ENCODE measurements at regions not wholly inside any gene's neighbourhood (a gene's known extent, or its start where the extent isn't known, plus 50 kb on each side); places are given as distances from the start of the nearest gene placed in this dataset.

GRCh38 chr14:53655080-53655785 is 301.4 kb downstream of the BMP4 start:
- H3K79me1 ChIP-seq (ENCODE audit: low read depth, low read length), result no peaks in the 10 kb centered on the region
- no peak overlapping the region for H2BK12ac ChIP-seq (ENCODE audit: low read depth, low read length)
- H3K36me3 ChIP-seq (ENCODE audit: control insufficient read depth in 2 of 4, insufficient read depth in 4 of 4, low read length in 3 of 4), result no peaks in the 10 kb centered on the region
- WGBS, 2 experiments (ENCODE audit: extremely low coverage in 1 of 2, insufficient coverage in 1 of 2, insufficient read length in 1 of 2, insufficient replicate concordance in 2 of 2, low coverage in 1 of 2, low lambda C conversion rate in 2 of 2, missing lambda C conversion rate in 1 of 2), result 86% methylated on average over 3 of the region's 3 CpGs; no CpG with 5 or more reads in 1 of the 2 experiments
- H2AK5ac ChIP-seq (ENCODE audit: low read depth, low read length), result no peak overlapping the region
- no peak overlapping the region for H4K91ac ChIP-seq (replicated peaks; ENCODE audit: insufficient read length, low read length)
- no peak overlapping the region for H4K5ac ChIP-seq (ENCODE audit: insufficient read length, low read depth, low read length)
- H3K18ac ChIP-seq (ENCODE audit: extremely low read depth, low read length), result no peak overlapping the region
- H3K79me2 ChIP-seq (ENCODE audit: control insufficient read depth in 1 of 2, insufficient read depth in 2 of 2, low read length in 2 of 2), result no peaks in the 10 kb centered on the region
- H3K27me3 ChIP-seq (replicated peaks in 1 of 4; ENCODE audit: control insufficient read depth in 3 of 4, extremely low read depth in 1 of 4, insufficient read depth in 3 of 4, low read length in 3 of 4), result peaks cover 0 to 1% (median 0%) of the 10 kb centered on the region in 4 experiments; a peak in 1 of 7 replicates
- H3K23ac ChIP-seq (ENCODE audit: insufficient read length), result no peak overlapping the region
- H3K4me2 ChIP-seq (ENCODE audit: insufficient read depth in 1 of 2, low read depth in 2 of 2, low read length in 2 of 2), result no peak overlapping the region
- no peak overlapping the region for H2AFZ ChIP-seq (ENCODE audit: low read length)
- no peaks in the 10 kb centered on the region for H3K9me3 ChIP-seq (ENCODE audit: insufficient read depth in 2 of 2, low read depth in 1 of 2, low read length in 1 of 2)
- no peak overlapping the region for H3K14ac ChIP-seq (ENCODE audit: insufficient read length)
- no peaks in the 10 kb centered on the region; the same call in 1 of the 2 replicates for H3K23me2 ChIP-seq (ENCODE audit: low read depth, low read length)
- H3K56ac ChIP-seq (replicated peaks; ENCODE audit: insufficient read length, low read depth, low read length), result no peak overlapping the region
- H2BK15ac ChIP-seq (ENCODE audit: low read length), result no peak overlapping the region
- CTCF ChIA-PET (ENCODE audit: partially characterized antibody), result interaction anchor here (0.6 to 1.8 kb wide), 2 partner anchors 9 to 567 kb away, joined by 3 to 4 read pairs; no protein-coding TSS in a partner anchor
- H3K4me1 ChIP-seq (replicated peaks in 1 of 4; ENCODE audit: control insufficient read depth in 3 of 4, insufficient read depth in 4 of 4, low read length in 3 of 4), result no peaks in the 10 kb centered on the region
- H3K4me3 ChIP-seq (ENCODE audit: extremely low read depth in 1 of 4, insufficient read depth in 2 of 4, low read depth in 3 of 4, low read length in 4 of 4), result no peak overlapping the region
- H4K20me1 ChIP-seq (replicated peaks in 1 of 2; ENCODE audit: control insufficient read depth in 1 of 2, insufficient read depth in 2 of 2, low read length in 2 of 2), result no peaks in the 10 kb centered on the region
- no peak overlapping the region for H2BK20ac ChIP-seq (ENCODE audit: low read length)
- H4K8ac ChIP-seq (ENCODE audit: extremely low read depth, insufficient read depth, low read length), result no peak overlapping the region
- H2BK120ac ChIP-seq (replicated peaks; ENCODE audit: low read depth, low read length), result no peak overlapping the region
- no peak overlapping the region for H3K4ac ChIP-seq (replicated peaks; ENCODE audit: insufficient read length, low read depth, low read length)
- POLR2A ChIA-PET (ENCODE audit: partially characterized antibody), result no interaction called here
- H2BK5ac ChIP-seq (ENCODE audit: low read depth, low read length), result no peak overlapping the region
- H3K9ac ChIP-seq (replicated peaks in 1 of 4; ENCODE audit: extremely low read depth in 1 of 4, low read depth in 3 of 4, low read length in 3 of 4), result no peak overlapping the region
- H3K27ac ChIP-seq (ENCODE audit: low read depth, low read length), result no peak overlapping the region
- no peak for DNase-seq (ENCODE audit: low read depth in 1 of 2, low spot score in 2 of 2)
- FAIRE-seq, result no peak
- no peak for TF ChIP-seq CBX8 (IDR thresholded peaks at IDR 0.05; ENCODE audit: borderline replicate concordance, low read depth, low read length)
- no peak for TF ChIP-seq TAF7 (optimal IDR thresholded peaks at IDR 0.05; ENCODE audit: borderline replicate concordance, low read depth, low read length)
- no peak for TF ChIP-seq MAX (IDR thresholded peaks at IDR 0.05)
- TF ChIP-seq SIRT6 (IDR thresholded peaks at IDR 0.05; ENCODE audit: low read length), result no peak
- no peak for TF ChIP-seq BACH1 (IDR thresholded peaks at IDR 0.05; ENCODE audit: low read length)
- TF ChIP-seq CTCF (IDR thresholded peaks at IDR 0.05; ENCODE audit: control extremely low read depth in 1 of 3, insufficient read depth in 1 of 3, low read depth in 1 of 3, low read length in 3 of 3), result no peak
- no peak for TF ChIP-seq BCL11A (IDR thresholded peaks at IDR 0.05; ENCODE audit: low read depth in 2 of 2, low read length in 2 of 2)
- no peak for TF ChIP-seq POLR2AphosphoS5 (IDR thresholded peaks at IDR 0.05; ENCODE audit: low read depth, low read length)
- no peak for TF ChIP-seq RBBP5 (IDR thresholded peaks at IDR 0.05; ENCODE audit: borderline replicate concordance, low read depth, low read length)
- no peak for TF ChIP-seq CEBPB (IDR thresholded peaks at IDR 0.05; ENCODE audit: low read depth, low read length)
- no peak for TF ChIP-seq TEAD4 (IDR thresholded peaks at IDR 0.05; ENCODE audit: low read depth, low read length)
- no peak for TF ChIP-seq TBP (IDR thresholded peaks at IDR 0.05; ENCODE audit: low read depth, low read length)

Data from H1 (cell line).